Liver (tissue), 3 donors: ENCODE measurements at regions not wholly inside any gene's neighbourhood (a gene's known extent, or its start where the extent isn't known, plus 50 kb on each side); places are given as distances from the start of the nearest gene placed in this dataset.

Experiments
- CTCF ChIP-seq: fragments of 150-350 bp; IDR thresholded peaks from 2 replicates; pipeline ENCODE4 v1.5.1; 2017; ENCODE audit warnings: improper control_type of control experiment, low read depth, low read length; ENCODE audit not compliant: missing input control
- EGR1 ChIP-seq, 2 donors: IDR thresholded peaks; 2 replicates each; pipeline ENCODE4 v1.6.1; 2016 to 2018; ENCODE audit warnings: antibody characterized with exemption in 2 of 2, low read depth in 2 of 2
- JUND ChIP-seq, 2 donors: IDR thresholded peaks; 2 replicates each; pipeline ENCODE4 v1.6.1; 2016; ENCODE audit warnings: antibody characterized with exemption in 2 of 2
- MAX ChIP-seq: IDR thresholded peaks from 2 replicates; pipeline ENCODE4 v1.6.1; 2016; ENCODE audit warnings: antibody characterized with exemption
- RAD21 ChIP-seq, 2 donors: IDR thresholded peaks; 2 replicates each; pipeline ENCODE4 v1.6.1; 2016; ENCODE audit warnings: antibody characterized with exemption in 2 of 2, mild to moderate bottlenecking in 2 of 2
- REST ChIP-seq: IDR thresholded peaks from 2 replicates; pipeline ENCODE4 v1.6.1; 2016; ENCODE audit warnings: antibody characterized with exemption, mild to moderate bottlenecking
- SP1 ChIP-seq: IDR thresholded peaks from 2 replicates; pipeline ENCODE4 v1.6.1; 2018; ENCODE audit warnings: antibody characterized with exemption, mild to moderate bottlenecking
- TAF1 ChIP-seq: conservative IDR thresholded peaks from 2 replicates; pipeline ENCODE4 v1.6.1; 2016; ENCODE audit warnings: antibody characterized with exemption, mild to moderate bottlenecking
- ZBTB33 ChIP-seq: IDR thresholded peaks from 2 replicates; pipeline ENCODE4 v1.6.1; 2016; ENCODE audit warnings: antibody characterized with exemption
- donor health status: healthy.
- donor health status: healthy.

GRCh38 chr9:78765861-78766260 lies 468.9 kb downstream of the PSAT1 start:
- TF ChIP-seq JUND (IDR thresholded peaks at IDR 0.05) (no peak), TAF1 (no peak), CTCF (no peak), MAX (no peak), ZBTB33 (no peak), REST (no peak), SP1 (no peak), RAD21 (IDR thresholded peaks at IDR 0.05) (no peak), EGR1 (IDR thresholded peaks at IDR 0.05; ENCODE audit: low read depth in 2 of 2) (no peak)
